IMR-90 (cell line): ENCODE measurements at regions not wholly inside any gene's neighbourhood (a gene's known extent, or its start where the extent isn't known, plus 50 kb on each side); places are given as distances from the start of the nearest gene placed in this dataset.
A peak's percentile ranks its signal among the peaks of the same experiment; 100 is the strongest.

ENCODE experiments used
- ATAC-seq: fragments of 200-7000 bp; cut with Tn5 transposase; 2 replicates; pipeline ENCODE4 v1.9.1; 2020; ENCODE audit warnings: low read depth, mild to moderate bottlenecking, moderate library complexity
- BruUV-seq: library from RNA; stranded (reverse); fragments of 400-500 nt; replicated peaks from 2 replicates; lab custom pipeline; 2021; lab: Mats Ljungman, UMichigan
- CTCF ChIA-PET: fragments of 300-600 bp; formaldehyde crosslinking; extraction: SDS; loops from one replicate; lab custom pipeline; 2021; ENCODE audit warnings: antibody characterized with exemption; lab: Yijun Ruan, JAX
- POLR2A ChIA-PET: fragments of 300-600 bp; sonication (Branson Sonifier 250); formaldehyde crosslinking; loops from one replicate; lab custom pipeline; 2022; ENCODE audit warnings: antibody characterized with exemption; ENCODE audit not compliant: unreplicated experiment; lab: Charles Lee
- DNase-seq: peaks from one replicate; pipeline ENCODE4 v3.0.0; 2013
- H2AFZ ChIP-seq: replicated peaks from 2 replicates; pipeline ENCODE3; 2013; ENCODE audit warnings: low read length, mild to moderate bottlenecking; ENCODE audit not compliant: poor library complexity
- H2AK5ac ChIP-seq: 2 replicates; pipeline ENCODE4 v1.6.1; 2013; ENCODE audit warnings: low read depth, low read length, inconsistent platforms
- H2AK9ac ChIP-seq: replicated peaks from 2 replicates; pipeline ENCODE3; 2013; ENCODE audit warnings: mild to moderate bottlenecking, low read depth, low read length, moderate library complexity; ENCODE audit not compliant: poor library complexity
- H2BK120ac ChIP-seq: 2 replicates; pipeline ENCODE4 v1.6.1; 2013; ENCODE audit warnings: low read depth, low read length, inconsistent platforms
- H2BK15ac ChIP-seq: 3 replicates; pipeline ENCODE4 v1.6.1; 2013; ENCODE audit warnings: low read depth, low read length, inconsistent platforms
- H2BK20ac ChIP-seq: 2 replicates; pipeline ENCODE4 v1.6.1; 2013; ENCODE audit warnings: low read depth, mild to moderate bottlenecking, inconsistent platforms, low read length, moderate library complexity
- H2BK5ac ChIP-seq: 2 replicates; pipeline ENCODE4 v1.6.1; 2013; ENCODE audit warnings: mild to moderate bottlenecking, low read depth, low read length, inconsistent platforms; ENCODE audit not compliant: poor library complexity, severe bottlenecking
- H3K14ac ChIP-seq: replicated peaks from 2 replicates; pipeline ENCODE4 v1.6.1; 2013; ENCODE audit warnings: low read depth, low read length, inconsistent platforms
- H3K18ac ChIP-seq: 2 replicates; pipeline ENCODE4 v1.6.1; 2013; ENCODE audit warnings: low read depth, low read length, control low read depth
- H3K23ac ChIP-seq: 2 replicates; pipeline ENCODE4 v1.6.1; 2013; ENCODE audit warnings: low read depth, low read length, inconsistent platforms
- H3K27ac ChIP-seq: 2 replicates; pipeline ENCODE4 v1.5.1; 2013; ENCODE audit warnings: mild to moderate bottlenecking, control low read depth, low read length; ENCODE audit not compliant: insufficient read depth
- H3K27me3 ChIP-seq: 2 replicates; pipeline ENCODE4 v1.6.1; 2013; ENCODE audit warnings: low read length; ENCODE audit not compliant: control insufficient read depth, insufficient read depth
- H3K36me3 ChIP-seq: 2 replicates; pipeline ENCODE4 v1.6.1; 2013; ENCODE audit warnings: low read length, mixed read lengths; ENCODE audit not compliant: control insufficient read depth, insufficient read depth
- H3K4ac ChIP-seq: 2 replicates; pipeline ENCODE4 v1.6.1; 2013; ENCODE audit warnings: low read depth, low read length, inconsistent platforms
- H3K4me1 ChIP-seq: 2 replicates; pipeline ENCODE4 v1.6.1; 2013; ENCODE audit warnings: low read length, mixed read lengths; ENCODE audit not compliant: control insufficient read depth, insufficient read depth
- H3K4me2 ChIP-seq: 2 replicates; pipeline ENCODE4 v1.6.1; 2013; ENCODE audit warnings: low read depth, mild to moderate bottlenecking, control low read depth, low read length, moderate library complexity
- H3K4me3 ChIP-seq: 2 replicates; pipeline ENCODE4 v1.5.1; 2013; ENCODE audit warnings: low read depth, mild to moderate bottlenecking, control low read depth, low read length, moderate library complexity; ENCODE audit not compliant: insufficient read depth
- H3K56ac ChIP-seq: 2 replicates; pipeline ENCODE4 v1.6.1; 2013; ENCODE audit warnings: low read length, inconsistent platforms; ENCODE audit not compliant: insufficient read depth; ENCODE audit errors: extremely low read depth
- H3K79me1 ChIP-seq, 2 experiments: 2 replicates each; pipeline ENCODE4 v1.6.1; 2013; ENCODE audit warnings: low read length in 2 of 2, inconsistent platforms in 1 of 2, low read depth in 1 of 2
- H3K9ac ChIP-seq: 2 replicates; pipeline ENCODE4 v1.6.1; 2013; ENCODE audit warnings: low read depth, low read length, control low read depth
- H3K9me1 ChIP-seq: 2 replicates; pipeline ENCODE4 v1.6.1; 2013; ENCODE audit warnings: low read length, inconsistent platforms; ENCODE audit not compliant: insufficient read depth
- H3K9me3 ChIP-seq: 2 replicates; pipeline ENCODE4 v1.6.1; 2013; ENCODE audit warnings: low read length; ENCODE audit not compliant: control insufficient read depth, insufficient read depth
- H4K20me1 ChIP-seq: 2 replicates; pipeline ENCODE4 v1.6.1; 2013; ENCODE audit warnings: low read length, inconsistent platforms; ENCODE audit not compliant: insufficient read depth
- H4K5ac ChIP-seq: 2 replicates; pipeline ENCODE4 v1.6.1; 2013; ENCODE audit warnings: mild to moderate bottlenecking, low read depth, low read length, control low read depth
- H4K8ac ChIP-seq, 2 experiments: 2 replicates each; pipeline ENCODE4 v1.6.1; 2013; ENCODE audit warnings: low read depth in 2 of 2, low read length in 2 of 2, control low read depth in 1 of 2, inconsistent platforms in 1 of 2
- H4K91ac ChIP-seq: 2 replicates; pipeline ENCODE4 v1.6.1; 2013; ENCODE audit warnings: low read depth, low read length, inconsistent platforms; ENCODE audit not compliant: insufficient read depth
- BHLHE40 ChIP-seq: fragments of 150-350 bp; IDR thresholded peaks from 2 replicates; pipeline ENCODE4 v1.6.1; 2016; ENCODE audit warnings: mild to moderate bottlenecking, low read depth, low read length
- ELK1 ChIP-seq: fragments of 150-350 bp; IDR thresholded peaks from 2 replicates; pipeline ENCODE4 v1.6.1; 2016; ENCODE audit warnings: low read depth, mild to moderate bottlenecking, low read length, moderate library complexity, borderline replicate concordance
- MAFK ChIP-seq: IDR thresholded peaks from 2 replicates; pipeline ENCODE4 v1.6.1; 2012; ENCODE audit warnings: low read depth, low read length, improper control_type of control experiment
- MAZ ChIP-seq: IDR thresholded peaks from 2 replicates; pipeline ENCODE4 v1.6.1; 2012; ENCODE audit warnings: low read depth, mild to moderate bottlenecking, low read length, improper control_type of control experiment, moderate library complexity, borderline replicate concordance
- MXI1 ChIP-seq: IDR thresholded peaks from 2 replicates; pipeline ENCODE4 v1.6.1; 2012; ENCODE audit warnings: low read depth, mild to moderate bottlenecking, low read length, moderate library complexity, borderline replicate concordance
- NFE2L2 ChIP-seq: fragments of 150-350 bp; IDR thresholded peaks from 2 replicates; pipeline ENCODE4 v1.6.1; 2016; ENCODE audit warnings: low read depth, mild to moderate bottlenecking, low read length
- POLR2A ChIP-seq: IDR thresholded peaks from 2 replicates; pipeline ENCODE4 v1.6.1; 2012; ENCODE audit warnings: mild to moderate bottlenecking, low read depth, low read length
- RCOR1 ChIP-seq: IDR thresholded peaks from 2 replicates; pipeline ENCODE4 v1.6.1; 2012; ENCODE audit warnings: mild to moderate bottlenecking, low read length, improper control_type of control experiment; ENCODE audit not compliant: insufficient replicate concordance
- SMC3 ChIP-seq: fragments of 150-350 bp; IDR thresholded peaks from 2 replicates; pipeline ENCODE4 v1.6.1; 2016; ENCODE audit warnings: low read depth, mild to moderate bottlenecking, antibody characterized with exemption, low read length, moderate library complexity
- WGBS, 2 experiments: methylation state at CpG; one replicate each; pipeline versions ENCODE4 v1.1.5 to v1.1.7; 2013; ENCODE audit warnings: missing lambda C conversion rate in 2 of 2; ENCODE audit not compliant: insufficient read length in 1 of 2; ENCODE audit errors: extremely low coverage in 2 of 2; 5-methylcytosine and 5-hydroxymethylcytosine counted together
- dilution Hi-C: fragments of 300-500 bp; cut with HindIII; formaldehyde crosslinking; loops from one replicate; pipeline ENCODE4 v1.14.3; 2018; ENCODE audit warnings: low sequenced_read_pairs; ENCODE audit not compliant: unreplicated experiment
- in situ Hi-C: fragments of 300-500 bp; cut with MboI; formaldehyde crosslinking; loops from 3 replicates; pipeline ENCODE4 v1.14.3; 2019; ENCODE audit warnings: low sequenced_read_pairs, inconsistent platforms, mixed read lengths
- intact Hi-C: fragments of 100-400 bp; cut with micrococcal nuclease; formaldehyde crosslinking; loops from 2 replicates; pipeline ENCODE4 v1.10.0; 2022
- TF ChIP-seq, protein P1 (sequence below): conservative IDR thresholded peaks from 2 replicates; pipeline ENCODE4 v1.5.1; 2012; ENCODE audit warnings: mild to moderate bottlenecking, low read depth, low read length, improper control_type of control experiment

DNA sequence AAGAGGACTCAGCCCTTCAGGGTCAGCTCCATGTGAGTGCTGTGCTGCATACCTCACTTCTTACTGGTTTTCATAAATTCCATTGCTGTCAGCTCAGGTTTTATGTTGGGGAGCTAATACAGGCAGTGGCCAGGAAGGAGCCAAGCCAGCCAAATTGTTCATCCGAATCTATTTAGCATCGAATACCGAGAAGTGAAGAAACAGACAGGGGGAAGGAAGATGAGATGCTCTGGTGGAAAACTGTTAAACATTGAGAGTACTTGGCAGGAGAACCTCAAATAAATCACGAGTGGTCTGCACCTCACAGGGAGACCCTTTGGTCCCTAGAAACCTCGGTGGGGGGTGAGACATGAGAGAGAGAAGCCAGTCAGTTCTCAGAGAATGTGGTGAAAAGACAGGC lies 196.0 kb upstream of the TMEM72 start:
- dilution Hi-C loops (no loop called here), intact Hi-C loops (no loop called here), in situ Hi-C loops (no loop called here)
- H3K56ac ChIP-seq: no peak overlapping the region
- H2BK20ac ChIP-seq: peak overlapping the region; percentile 28; the same call in 1 of the 2 replicates
- no peaks in the 10 kb centered on the region for H3K9me3 ChIP-seq
- ChIA-PET POLR2A (no interaction called here), CTCF (no interaction called here)
- no peaks in the 10 kb centered on the region for H3K79me1 ChIP-seq
- peak overlapping the region; percentile 0 for H2AFZ ChIP-seq
- H4K8ac ChIP-seq: peak overlapping the region in 1 of 2 experiments; percentile 31; a peak in 1 of 4 replicates
- no peak overlapping the region for H3K14ac ChIP-seq
- peak overlapping the region; percentile 65; the same call in 1 of the 2 replicates for H2AK5ac ChIP-seq
- no peak overlapping the region for H2AK9ac ChIP-seq
- H4K20me1 ChIP-seq: no peaks in the 10 kb centered on the region
- no peak overlapping the region for H3K9ac ChIP-seq
- no peak overlapping the region for H2BK5ac ChIP-seq
- no peaks in the 10 kb centered on the region for H3K36me3 ChIP-seq
- no peaks in the 10 kb centered on the region for H3K27me3 ChIP-seq
- H3K18ac ChIP-seq: peak overlapping the region; percentile 43; the same call in 1 of the 2 replicates
- H4K5ac ChIP-seq: peak overlapping the region; percentile 36; the same call in 1 of the 2 replicates
- ATAC-seq: peak; percentile 80
- H3K4me2 ChIP-seq: peak overlapping the region; percentile 37
- no peaks in the 10 kb centered on the region; the same call in 1 of the 2 replicates for H3K9me1 ChIP-seq
- H3K27ac ChIP-seq: no peak overlapping the region
- H3K4me3 ChIP-seq: no peak overlapping the region
- H3K23ac ChIP-seq: no peak overlapping the region; the same call in 1 of the 2 replicates
- BruUV-seq: no TSS peak
- H3K4me1 ChIP-seq: peaks cover 9% of the 10 kb centered on the region
- H3K4ac ChIP-seq: peak overlapping the region; percentile 62; the same call in 1 of the 2 replicates
- H4K91ac ChIP-seq: no peak overlapping the region
- WGBS, 2 experiments: 56% methylated on average over 4 of the region's 5 CpGs; no CpG with 5 or more reads in 1 of the 2 experiments
- H2BK15ac ChIP-seq: peak overlapping the region; percentile 16; the same call in 1 of the 3 replicates
- no peak for TF ChIP-seq SMC3
- no peak for TF ChIP-seq BHLHE40
- no peak for TF ChIP-seq MXI1
- TF ChIP-seq RCOR1: no peak
- TF ChIP-seq ELK1: no peak
- TF ChIP-seq MAZ: no peak
- TF ChIP-seq NFE2L2: no peak
- TF ChIP-seq, protein P1, sequence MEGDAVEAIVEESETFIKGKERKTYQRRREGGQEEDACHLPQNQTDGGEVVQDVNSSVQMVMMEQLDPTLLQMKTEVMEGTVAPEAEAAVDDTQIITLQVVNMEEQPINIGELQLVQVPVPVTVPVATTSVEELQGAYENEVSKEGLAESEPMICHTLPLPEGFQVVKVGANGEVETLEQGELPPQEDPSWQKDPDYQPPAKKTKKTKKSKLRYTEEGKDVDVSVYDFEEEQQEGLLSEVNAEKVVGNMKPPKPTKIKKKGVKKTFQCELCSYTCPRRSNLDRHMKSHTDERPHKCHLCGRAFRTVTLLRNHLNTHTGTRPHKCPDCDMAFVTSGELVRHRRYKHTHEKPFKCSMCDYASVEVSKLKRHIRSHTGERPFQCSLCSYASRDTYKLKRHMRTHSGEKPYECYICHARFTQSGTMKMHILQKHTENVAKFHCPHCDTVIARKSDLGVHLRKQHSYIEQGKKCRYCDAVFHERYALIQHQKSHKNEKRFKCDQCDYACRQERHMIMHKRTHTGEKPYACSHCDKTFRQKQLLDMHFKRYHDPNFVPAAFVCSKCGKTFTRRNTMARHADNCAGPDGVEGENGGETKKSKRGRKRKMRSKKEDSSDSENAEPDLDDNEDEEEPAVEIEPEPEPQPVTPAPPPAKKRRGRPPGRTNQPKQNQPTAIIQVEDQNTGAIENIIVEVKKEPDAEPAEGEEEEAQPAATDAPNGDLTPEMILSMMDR: no peak
- TF ChIP-seq MAFK: no peak
- no peak for TF ChIP-seq POLR2A
- peak; percentile 76 for DNase-seq
- H2BK120ac ChIP-seq: peak overlapping the region; percentile 64; the same call in 1 of the 2 replicates
